A673 (cell line): ENCODE measurements at regions not wholly inside any gene's neighbourhood (a gene's known extent, or its start where the extent isn't known, plus 50 kb on each side); places are given as distances from the start of the nearest gene placed in this dataset.

Experiments used
- EZH2 ChIP-seq: fragments of 200-600 bp; sonication (generic); IDR thresholded peaks from 2 replicates; pipeline ENCODE4 v1.6.1; 2017; ENCODE audit warnings: borderline replicate concordance, low read depth, mild to moderate bottlenecking, mixed read lengths, antibody characterized with exemption, low read length; ENCODE audit not compliant: poor library complexity, severe bottlenecking
- TF ChIP-seq, protein P1 (sequence below): fragments of 300-800, 200-600 bp; sonication (generic); conservative IDR thresholded peaks from 2 replicates; pipeline ENCODE4 v1.5.1; 2017; ENCODE audit warnings: low read depth, mild to moderate bottlenecking, antibody characterized with exemption, low read length, moderate library complexity, mixed read lengths

DNA sequence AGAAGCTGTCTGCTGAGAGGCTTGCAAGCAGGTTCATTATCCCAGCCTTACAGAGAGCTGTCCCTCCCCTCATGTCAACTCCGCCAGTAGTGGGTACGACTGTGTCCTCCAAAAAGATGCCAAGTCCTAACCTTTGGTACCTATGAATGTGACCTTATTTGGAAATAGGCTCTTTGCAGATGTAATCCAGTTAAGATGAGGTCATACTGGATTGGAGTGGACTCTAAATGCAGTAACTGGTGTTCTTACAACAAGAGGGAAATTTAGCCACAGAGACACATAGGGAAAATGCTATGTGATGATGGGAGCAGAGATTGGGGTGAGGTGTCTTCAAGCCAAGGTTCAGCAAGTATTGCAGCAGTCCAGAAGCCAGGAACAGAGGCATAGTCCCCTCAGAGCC, 90.8 kb upstream of the FOXP4 start:
- TF ChIP-seq, protein P1, sequence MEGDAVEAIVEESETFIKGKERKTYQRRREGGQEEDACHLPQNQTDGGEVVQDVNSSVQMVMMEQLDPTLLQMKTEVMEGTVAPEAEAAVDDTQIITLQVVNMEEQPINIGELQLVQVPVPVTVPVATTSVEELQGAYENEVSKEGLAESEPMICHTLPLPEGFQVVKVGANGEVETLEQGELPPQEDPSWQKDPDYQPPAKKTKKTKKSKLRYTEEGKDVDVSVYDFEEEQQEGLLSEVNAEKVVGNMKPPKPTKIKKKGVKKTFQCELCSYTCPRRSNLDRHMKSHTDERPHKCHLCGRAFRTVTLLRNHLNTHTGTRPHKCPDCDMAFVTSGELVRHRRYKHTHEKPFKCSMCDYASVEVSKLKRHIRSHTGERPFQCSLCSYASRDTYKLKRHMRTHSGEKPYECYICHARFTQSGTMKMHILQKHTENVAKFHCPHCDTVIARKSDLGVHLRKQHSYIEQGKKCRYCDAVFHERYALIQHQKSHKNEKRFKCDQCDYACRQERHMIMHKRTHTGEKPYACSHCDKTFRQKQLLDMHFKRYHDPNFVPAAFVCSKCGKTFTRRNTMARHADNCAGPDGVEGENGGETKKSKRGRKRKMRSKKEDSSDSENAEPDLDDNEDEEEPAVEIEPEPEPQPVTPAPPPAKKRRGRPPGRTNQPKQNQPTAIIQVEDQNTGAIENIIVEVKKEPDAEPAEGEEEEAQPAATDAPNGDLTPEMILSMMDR: no peak
- no peak for TF ChIP-seq EZH2
